Activated T-helper 2 cell treated with anti-CD3 and anti-CD28 coated beads, Interferon-gamma antibody, Interleukin-2, Interleukin-4, amounts not matched to agents 10 μg/mL and 5 μg/mL and 100 μg/mL, durations not matched to agents 14 hours and 24 hours and 36 hours (primary cell): ENCODE measurements at regions not wholly inside any gene's neighbourhood (a gene's known extent, or its start where the extent isn't known, plus 50 kb on each side); places are given as distances from the start of the nearest gene placed in this dataset.
"Not testable (repeated sequence)": the region's sequence is repeated elsewhere in the genome, so short reads cannot be mapped to it uniquely, and the experiment has no call there.

ENCODE experiments used
- DNase-seq: peaks from one replicate; pipeline ENCODE4 v3.0.0; 2021; ENCODE audit warnings: low spot score
- H3K27ac Mint-ChIP-seq: one replicate; pipeline ENCODE4 v1.8.0; 2021; ENCODE audit warnings: mixed read lengths
- H3K27me3 Mint-ChIP-seq: one replicate; pipeline ENCODE4 v1.8.0; 2021; ENCODE audit warnings: low read depth, mixed read lengths
- H3K36me3 Mint-ChIP-seq: one replicate; pipeline ENCODE4 v1.8.0; 2021; ENCODE audit warnings: low read depth, mixed read lengths
- H3K4me1 Mint-ChIP-seq: one replicate; pipeline ENCODE4 v1.8.0; 2021; ENCODE audit warnings: low read depth, mixed read lengths
- H3K4me3 Mint-ChIP-seq: one replicate; pipeline ENCODE4 v1.8.0; 2021; ENCODE audit warnings: low read depth, mild to moderate bottlenecking, moderate library complexity, mixed read lengths
- H3K9me3 Mint-ChIP-seq: one replicate; pipeline ENCODE4 v1.8.0; 2021; ENCODE audit warnings: mixed read lengths
- intact Hi-C: fragments of 100-400 bp; cut with micrococcal nuclease; formaldehyde crosslinking; loops from one replicate; pipeline ENCODE4 v1.15.1; 2023

GRCh38 chr18:51340332-51340731 is 142.9 kb upstream of the MEX3C start:
- H3K27me3 Mint-ChIP-seq, result peaks cover 12% of the 10 kb centered on the region
- intact Hi-C loops, result no loop called here
- no peaks in the 10 kb centered on the region for H3K4me1 Mint-ChIP-seq
- no peak overlapping the region for H3K27ac Mint-ChIP-seq
- no peaks in the 10 kb centered on the region for H3K36me3 Mint-ChIP-seq
- DNase-seq, result no peak
- no peak overlapping the region for H3K4me3 Mint-ChIP-seq
- no peaks in the 10 kb centered on the region for H3K9me3 Mint-ChIP-seq

- no peak overlapping the region for H3K4me3 Mint-ChIP-seq
- H3K27me3 Mint-ChIP-seq, result peaks cover 14% of the 10 kb centered on the region
- no peak for DNase-seq
- intact Hi-C loops, result no loop called here
- no peaks in the 10 kb centered on the region for H3K9me3 Mint-ChIP-seq
- H3K27ac Mint-ChIP-seq, result no peak overlapping the region
- no peaks in the 10 kb centered on the region for H3K4me1 Mint-ChIP-seq
- H3K36me3 Mint-ChIP-seq, result no peaks in the 10 kb centered on the region
Measured at GRCh38 chr18:51342815-51343214, 145.3 kb upstream of the MEX3C start.

- Mint-ChIP-seq H3K27ac (no peak overlapping the region), H3K27me3 (peaks cover 18% of the 10 kb centered on the region), H3K9me3 (no peaks in the 10 kb centered on the region), H3K4me3 (no peak overlapping the region), H3K36me3 (no peaks in the 10 kb centered on the region), H3K4me1 (no peaks in the 10 kb centered on the region)
- intact Hi-C loops, result no loop called here
- DNase-seq, result no peak
Measured at GRCh38 chr18:51345848-51346391, 148.4 kb upstream of the MEX3C start.

GRCh38 chr18:51346404-51346803 is 148.9 kb upstream of the MEX3C start:
- H3K27me3 Mint-ChIP-seq, result peaks cover 19% of the 10 kb centered on the region
- H3K36me3 Mint-ChIP-seq, result no peaks in the 10 kb centered on the region
- no peaks in the 10 kb centered on the region for H3K9me3 Mint-ChIP-seq
- H3K27ac Mint-ChIP-seq, result no peak overlapping the region
- no peak overlapping the region for H3K4me3 Mint-ChIP-seq
- intact Hi-C loops, result no loop called here
- H3K4me1 Mint-ChIP-seq, result no peaks in the 10 kb centered on the region
- no peak for DNase-seq

- Mint-ChIP-seq H3K9me3 (no peaks in the 10 kb centered on the region), H3K27ac (no peak overlapping the region), H3K36me3 (no peaks in the 10 kb centered on the region), H3K4me1 (no peaks in the 10 kb centered on the region), H3K4me3 (no peak overlapping the region), H3K27me3 (peaks cover 37% of the 10 kb centered on the region)
- intact Hi-C loops, result no loop called here
- no peak for DNase-seq
Measured at GRCh38 chr18:51350081-51350480, 152.6 kb upstream of the MEX3C start.

GRCh38 chr18:51355841-51356240 is 158.4 kb upstream of the MEX3C start:
- H3K9me3 Mint-ChIP-seq, result no peaks in the 10 kb centered on the region
- H3K4me3 Mint-ChIP-seq, result no peak overlapping the region
- peaks cover 3% of the 10 kb centered on the region for H3K4me1 Mint-ChIP-seq
- no peak overlapping the region for H3K27ac Mint-ChIP-seq
- peaks cover 28% of the 10 kb centered on the region for H3K27me3 Mint-ChIP-seq
- no peak for DNase-seq
- H3K36me3 Mint-ChIP-seq, result no peaks in the 10 kb centered on the region
- intact Hi-C loops, result no loop called here

- H3K9me3 Mint-ChIP-seq, H3K27me3 Mint-ChIP-seq, H3K36me3 Mint-ChIP-seq, DNase-seq, H3K27ac Mint-ChIP-seq, H3K4me3 Mint-ChIP-seq, intact Hi-C loops: not testable (repeated sequence)
- H3K4me1 Mint-ChIP-seq, result peaks cover 15% of the 10 kb centered on the region
Measured at GRCh38 chr18:51360301-51360700, 162.8 kb upstream of the MEX3C start.

GRCh38 chr18:51361130-51361860 is 163.8 kb upstream of the MEX3C start:
- Mint-ChIP-seq H3K4me3 (no peak overlapping the region), H3K27me3 (peaks cover 8% of the 10 kb centered on the region), H3K36me3 (no peaks in the 10 kb centered on the region), H3K27ac (no peak overlapping the region), H3K9me3 (no peaks in the 10 kb centered on the region), H3K4me1 (peaks cover 15% of the 10 kb centered on the region)
- DNase-seq, result no peak
- intact Hi-C loops, result no loop called here

GRCh38 chr18:51363384-51363783 is 165.9 kb upstream of the MEX3C start:
- no peaks in the 10 kb centered on the region for H3K36me3 Mint-ChIP-seq
- peaks cover 15% of the 10 kb centered on the region for H3K4me1 Mint-ChIP-seq
- no peaks in the 10 kb centered on the region for H3K9me3 Mint-ChIP-seq
- peaks cover 12% of the 10 kb centered on the region for H3K27me3 Mint-ChIP-seq
- DNase-seq, result no peak
- intact Hi-C loops, result no loop called here
- no peak overlapping the region for H3K27ac Mint-ChIP-seq
- H3K4me3 Mint-ChIP-seq, result no peak overlapping the region

- intact Hi-C loops, result no loop called here
- Mint-ChIP-seq H3K27me3 (peaks cover 25% of the 10 kb centered on the region), H3K9me3 (peaks cover 13% of the 10 kb centered on the region), H3K36me3 (no peaks in the 10 kb centered on the region), H3K27ac (no peak overlapping the region), H3K4me3 (no peak overlapping the region), H3K4me1 (peaks cover 1% of the 10 kb centered on the region)
- DNase-seq, result no peak
Measured at GRCh38 chr18:51370996-51371395, 173.5 kb upstream of the MEX3C start.

- no peak for DNase-seq
- Mint-ChIP-seq H3K9me3 (peaks cover 13% of the 10 kb centered on the region), H3K27me3 (peaks cover 27% of the 10 kb centered on the region), H3K4me1 (peaks cover 1% of the 10 kb centered on the region), H3K27ac (no peak overlapping the region), H3K36me3 (no peaks in the 10 kb centered on the region), H3K4me3 (no peak overlapping the region)
- intact Hi-C loops, result no loop called here
Measured at GRCh38 chr18:51371929-51372328, 174.4 kb upstream of the MEX3C start.

- Mint-ChIP-seq H3K36me3 (no peaks in the 10 kb centered on the region), H3K4me3 (no peak overlapping the region), H3K4me1 (peaks cover 1% of the 10 kb centered on the region), H3K27ac (no peak overlapping the region), H3K9me3 (no peaks in the 10 kb centered on the region), H3K27me3 (no peaks in the 10 kb centered on the region)
- no peak for DNase-seq
- intact Hi-C loops, result no loop called here
Measured at GRCh38 chr18:51382081-51382480, 184.6 kb upstream of the MEX3C start.

- intact Hi-C loops, result no loop called here
- Mint-ChIP-seq H3K9me3 (no peaks in the 10 kb centered on the region), H3K27ac (no peak overlapping the region), H3K4me1 (peaks cover 1% of the 10 kb centered on the region), H3K27me3 (peaks cover 7% of the 10 kb centered on the region), H3K36me3 (no peaks in the 10 kb centered on the region), H3K4me3 (no peak overlapping the region)
- no peak for DNase-seq
Measured at GRCh38 chr18:51383116-51383515, 185.6 kb upstream of the MEX3C start.
